Stimulated activated CD8-positive, alpha-beta memory T cell treated with anti-CD3 and anti-CD28 coated beads, Interleukin-15, amount 100 ng/mL, for 48 hours (primary cell): ENCODE measurements at regions not wholly inside any gene's neighbourhood (a gene's known extent, or its start where the extent isn't known, plus 50 kb on each side); places are given as distances from the start of the nearest gene placed in this dataset.

Experiments
- DNase-seq, 2 donors: peaks; one replicate each; pipeline ENCODE4 v3.0.0-alpha.2; 2020; ENCODE audit warnings: low read depth in 2 of 2

GRCh38 chr1:3954170-3955169 lies 54.4 kb upstream of the C1orf174 start:
- no peak for DNase-seq

- no peak for DNase-seq
Measured at GRCh38 chr1:3955196-3955772, 55.2 kb upstream of the C1orf174 start.

- no peak for DNase-seq
Measured at GRCh38 chr1:3956527-3957170, 56.6 kb upstream of the C1orf174 start.

- no peak for DNase-seq
Measured at GRCh38 chr1:3959361-3959760, 59.3 kb upstream of the C1orf174 start.

- no peak for DNase-seq
Measured at GRCh38 chr1:3963554-3963953, 63.5 kb upstream of the C1orf174 start.

GRCh38 chr1:3965693-3966092 lies 65.6 kb upstream of the C1orf174 start:
- no peak for DNase-seq

GRCh38 chr1:3968851-3969250 lies 68.8 kb upstream of the C1orf174 start:
- DNase-seq = no peak

- DNase-seq = no peak
Measured at GRCh38 chr1:3971981-3972380, 71.9 kb upstream of the C1orf174 start.

GRCh38 chr1:3975903-3976630 lies 76.0 kb upstream of the C1orf174 start:
- DNase-seq = no peak

- DNase-seq = no peak
Measured at GRCh38 chr1:3976821-3977220, 76.7 kb upstream of the C1orf174 start.

GRCh38 chr1:3978196-3978989 lies 78.3 kb upstream of the C1orf174 start:
- no peak for DNase-seq

- DNase-seq = no peak
Measured at GRCh38 chr1:3978990-3979325, 78.9 kb upstream of the C1orf174 start.

GRCh38 chr1:3981261-3981660 lies 81.2 kb upstream of the C1orf174 start:
- no peak for DNase-seq

GRCh38 chr1:3981746-3982505 lies 81.9 kb upstream of the C1orf174 start:
- DNase-seq = no peak

- DNase-seq = no peak
Measured at GRCh38 chr1:3983181-3983580, 83.1 kb upstream of the C1orf174 start.

GRCh38 chr1:3984586-3984985 lies 84.5 kb upstream of the C1orf174 start:
- DNase-seq = no peak

GRCh38 chr1:3986686-3987218 lies 86.7 kb upstream of the C1orf174 start:
- DNase-seq = no peak

- no peak for DNase-seq
Measured at GRCh38 chr1:3987669-3988235, 87.7 kb upstream of the C1orf174 start.

GRCh38 chr1:3988431-3988830 lies 88.4 kb upstream of the C1orf174 start:
- no peak for DNase-seq

GRCh38 chr1:3989465-3989864 lies 89.4 kb upstream of the C1orf174 start:
- no peak for DNase-seq
